Stimulated activated CD8-positive, alpha-beta memory T cell treated with anti-CD3 and anti-CD28 coated beads, Interleukin-12 subunit alpha, Interleukin-12 subunit beta, amount 100 ng/mL, for 24 hours (primary cell): ENCODE measurements at regions not wholly inside any gene's neighbourhood (a gene's known extent, or its start where the extent isn't known, plus 50 kb on each side); places are given as distances from the start of the nearest gene placed in this dataset.
"Not testable (repeated sequence)": the region's sequence is repeated elsewhere in the genome, so short reads cannot be mapped to it uniquely, and the experiment has no call there.

Experiments used
- DNase-seq: peaks from one replicate; pipeline ENCODE4 v3.0.0-alpha.2; 2020; ENCODE audit errors: extremely low read depth

DNA sequence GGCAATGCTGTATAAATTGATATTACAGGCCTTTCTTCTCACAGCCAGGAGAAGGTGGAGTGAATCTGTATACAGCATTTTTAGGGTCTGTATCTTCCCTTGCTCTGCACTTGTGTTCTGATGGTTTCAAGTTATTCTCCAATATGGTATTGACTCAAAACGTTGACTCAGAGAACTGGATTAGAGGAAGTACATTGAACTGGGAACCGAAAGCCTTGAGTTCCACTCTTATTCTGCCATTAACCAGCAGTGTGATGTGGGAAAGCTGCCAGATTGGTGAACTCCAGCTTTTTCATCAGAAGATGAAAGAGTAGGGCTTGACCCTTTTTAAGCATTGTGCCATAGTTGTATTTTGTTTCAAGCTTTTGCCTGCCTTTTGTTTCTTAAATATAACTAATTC, 167.7 kb downstream of the SPRY2 start:
- DNase-seq = no peak

DNA sequence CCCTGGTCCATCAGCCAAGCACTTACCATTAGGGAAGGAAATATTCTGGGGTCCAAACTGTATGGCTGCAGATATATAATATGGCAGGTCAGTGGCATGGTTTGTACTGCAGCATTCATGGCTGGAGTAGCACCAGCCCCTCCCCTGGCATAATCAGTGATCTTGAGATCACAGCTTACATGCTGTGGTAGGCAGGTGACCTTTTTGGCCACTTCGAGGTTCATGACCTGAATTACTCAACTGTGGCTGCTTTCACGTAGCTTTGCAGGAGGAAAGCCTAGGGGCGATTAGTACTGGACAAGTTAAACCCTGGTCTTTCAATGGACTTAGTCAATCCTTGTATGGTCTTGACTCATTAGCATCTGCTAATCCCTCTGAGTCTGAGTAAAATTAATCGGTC, 169.8 kb downstream of the SPRY2 start:
- no peak for DNase-seq

DNA sequence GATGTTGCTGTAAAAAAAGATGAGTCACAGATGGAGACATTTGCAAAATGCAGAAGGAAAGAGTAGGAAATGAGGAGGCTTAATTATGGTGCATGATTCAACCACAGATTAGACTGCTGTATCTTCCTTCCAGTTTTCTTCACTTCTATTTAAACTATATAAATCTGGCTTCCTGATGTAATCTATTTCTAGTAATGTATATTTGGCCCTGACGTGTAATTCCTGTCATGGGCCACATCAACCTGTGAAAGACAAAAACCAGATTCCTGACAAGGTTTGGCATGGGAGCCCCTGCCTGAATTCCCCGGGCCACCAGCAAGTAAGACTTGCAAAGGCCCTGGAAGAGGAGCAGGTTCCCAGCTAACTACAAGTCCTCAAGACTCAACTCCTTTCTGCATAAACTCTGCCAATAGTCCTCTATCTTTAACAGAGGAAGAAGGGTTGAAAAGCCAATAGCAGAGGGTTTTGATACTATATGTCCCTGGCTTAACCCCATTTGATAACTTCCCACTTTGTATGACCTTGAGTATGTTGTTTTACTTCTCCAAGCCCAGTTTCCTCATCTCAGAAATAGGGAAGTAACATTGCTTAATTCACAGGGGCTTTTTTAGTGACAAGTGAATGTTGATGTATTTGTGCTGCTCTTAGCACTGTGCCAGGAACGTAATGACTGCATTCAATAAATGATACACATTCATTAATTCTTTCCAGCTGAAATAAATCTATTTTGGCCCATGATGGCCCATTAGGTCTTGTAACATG, 172.7 kb downstream of the SPRY2 start:
- no peak for DNase-seq

DNA sequence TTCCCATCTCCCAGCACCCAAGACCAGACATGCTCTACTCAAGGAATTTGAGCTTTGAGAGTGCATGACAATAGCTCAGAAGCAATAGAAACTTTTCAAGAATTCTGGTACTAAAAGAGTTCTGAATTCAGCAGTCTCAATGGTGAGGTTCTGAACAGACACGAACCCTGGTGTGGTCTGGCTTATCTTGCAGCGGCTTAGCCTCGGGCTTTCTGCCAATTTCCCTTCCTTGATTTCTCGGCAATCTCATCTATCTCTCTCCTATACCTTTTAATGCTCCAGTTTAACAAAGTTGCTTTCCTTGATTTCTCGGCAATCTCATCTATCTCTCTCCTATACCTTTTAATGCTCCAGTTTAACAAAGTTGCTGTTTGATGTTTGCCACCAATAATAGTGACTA, 174.6 kb downstream of the SPRY2 start:
- DNase-seq = no peak

DNA sequence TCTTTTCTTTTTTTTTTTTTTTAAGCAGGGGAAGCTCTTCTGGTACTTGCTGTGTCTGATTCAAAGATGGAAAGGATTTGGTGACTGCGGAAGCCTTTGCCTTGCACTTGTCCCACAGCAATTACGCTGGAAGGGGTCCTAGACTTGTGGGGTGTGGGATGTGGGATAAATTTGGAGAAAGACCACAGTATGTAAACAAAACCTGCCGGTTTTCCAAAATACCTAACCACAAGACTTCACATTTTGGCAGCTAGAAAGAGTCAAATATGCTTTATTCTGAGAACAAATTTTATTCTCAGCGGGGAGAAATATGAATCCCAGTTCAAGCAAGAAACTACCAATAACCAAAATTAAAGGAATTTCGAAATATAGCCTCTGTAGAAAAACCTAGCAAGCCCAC, 176.5 kb downstream of the SPRY2 start:
- no peak for DNase-seq

- no peak for DNase-seq
Observed at GRCh38 chr13:80161896-80162295, 179.0 kb downstream of the SPRY2 start.

DNA sequence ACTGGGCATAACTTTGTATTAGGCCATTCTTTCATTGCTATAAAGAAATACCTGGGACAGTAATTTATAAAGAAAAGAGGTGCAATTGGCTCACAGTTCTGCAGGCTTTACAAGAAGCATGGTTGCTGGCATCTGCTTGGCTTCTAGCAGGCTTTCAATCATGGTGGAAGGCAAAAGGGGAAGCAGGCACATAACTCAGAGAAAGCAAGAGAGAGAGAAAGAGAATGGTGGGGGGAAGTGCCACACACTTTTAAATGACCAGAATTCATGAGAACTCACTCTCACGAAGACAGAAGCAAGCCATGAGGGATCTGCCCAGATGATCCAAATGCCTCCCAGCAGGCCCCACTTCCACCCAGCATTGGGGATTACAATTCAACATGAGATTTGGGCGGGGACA, 179.7 kb downstream of the SPRY2 start:
- no peak for DNase-seq

DNA sequence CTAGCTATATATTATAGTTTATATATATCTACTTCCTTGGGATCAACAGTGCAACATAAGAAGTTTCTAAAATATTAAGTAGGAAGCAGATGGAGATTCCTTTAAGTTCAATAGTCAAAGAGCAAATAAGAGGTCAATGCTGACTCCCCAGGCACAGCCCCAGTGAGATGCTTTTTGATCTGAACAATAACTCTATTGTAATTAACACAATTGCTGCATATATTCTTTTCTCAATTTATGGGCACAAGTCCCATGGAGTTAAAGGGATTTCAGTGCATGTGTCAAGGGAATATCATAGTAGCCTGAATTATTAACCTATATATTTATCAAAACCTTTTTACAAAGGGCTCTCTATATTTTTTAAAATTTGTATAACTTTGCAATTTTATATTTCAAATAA, 180.8 kb downstream of the SPRY2 start:
- no peak for DNase-seq

- DNase-seq = no peak
Observed at GRCh38 chr13:80157261-80157932, 183.5 kb downstream of the SPRY2 start.

GRCh38 chr13:80152142-80152541, 188.8 kb downstream of the SPRY2 start:
- DNase-seq = not testable (repeated sequence)

GRCh38 chr13:80151016-80151415, 189.9 kb downstream of the SPRY2 start:
- DNase-seq = no peak

- DNase-seq = no peak
Observed at GRCh38 chr13:80149736-80150135, 191.2 kb downstream of the SPRY2 start.

- DNase-seq = no peak
Observed at GRCh38 chr13:80145171-80145690, 195.7 kb downstream of the SPRY2 start.

- no peak for DNase-seq
Observed at GRCh38 chr13:80144493-80144892, 196.4 kb downstream of the SPRY2 start.

- DNase-seq = no peak
Observed at GRCh38 chr13:80141123-80141849, 199.6 kb downstream of the SPRY2 start.

- DNase-seq = no peak
Observed at GRCh38 chr13:80140685-80141084, 200.2 kb downstream of the SPRY2 start.

- no peak for DNase-seq
Observed at GRCh38 chr13:80139196-80139595, 201.7 kb downstream of the SPRY2 start.

- DNase-seq = no peak
Observed at GRCh38 chr13:80137994-80138393, 202.9 kb downstream of the SPRY2 start.

- DNase-seq = no peak
Observed at GRCh38 chr13:80134346-80134745, 206.6 kb downstream of the SPRY2 start.

- DNase-seq = no peak
Observed at GRCh38 chr13:80133631-80134261, 207.2 kb downstream of the SPRY2 start.

GRCh38 chr13:80132741-80133601, 208.0 kb downstream of the SPRY2 start:
- DNase-seq = no peak
